Stomach (tissue), 4 donors: ENCODE measurements at regions not wholly inside any gene's neighbourhood (a gene's known extent, or its start where the extent isn't known, plus 50 kb on each side); places are given as distances from the start of the nearest gene placed in this dataset.

ENCODE experiments used
- CTCF ChIP-seq, 7 experiments: fragments of 450-650 bp in 4 of 7; fragments of 200-600 bp in 3 of 7; sonication (generic) in 3 of 7; IDR thresholded peaks; one replicate each; pipeline ENCODE4 v1.5.1; 2016 to 2019; ENCODE audit warnings: antibody characterized with exemption in 7 of 7, control low read depth in 2 of 7, mild to moderate bottlenecking in 1 of 7
- EP300 ChIP-seq: sonication (generic); formaldehyde crosslinking; IDR thresholded peaks from one replicate; pipeline ENCODE4 v1.6.1; 2017; ENCODE audit warnings: antibody characterized with exemption
- POLR2AphosphoS5 ChIP-seq, 3 donors: sonication (generic); formaldehyde crosslinking; IDR thresholded peaks; one replicate each; pipeline ENCODE4 v1.6.1; 2016; ENCODE audit warnings: antibody characterized with exemption in 3 of 3

GRCh38 chr2:83900862-83901261, 558.2 kb downstream of the SUCLG1 start:
- TF ChIP-seq CTCF (IDR thresholded peaks at IDR 0.05) (no peak), POLR2AphosphoS5 (IDR thresholded peaks at IDR 0.05) (no peak), EP300 (no peak)
